SHP77 (cell line): ENCODE measurements at regions not wholly inside any gene's neighbourhood (a gene's known extent, or its start where the extent isn't known, plus 50 kb on each side); places are given as distances from the start of the nearest gene placed in this dataset.

Experiments
- DNase-seq, 2 experiments: peaks; one replicate each; lab custom pipeline; 2025; lab: John Stamatoyannopoulos, UW

- peak; percentile 2 to 20 for DNase-seq
Observed at GRCh38 chr4:123939621-123940020, 543.0 kb downstream of the SPRY1 start.

DNA sequence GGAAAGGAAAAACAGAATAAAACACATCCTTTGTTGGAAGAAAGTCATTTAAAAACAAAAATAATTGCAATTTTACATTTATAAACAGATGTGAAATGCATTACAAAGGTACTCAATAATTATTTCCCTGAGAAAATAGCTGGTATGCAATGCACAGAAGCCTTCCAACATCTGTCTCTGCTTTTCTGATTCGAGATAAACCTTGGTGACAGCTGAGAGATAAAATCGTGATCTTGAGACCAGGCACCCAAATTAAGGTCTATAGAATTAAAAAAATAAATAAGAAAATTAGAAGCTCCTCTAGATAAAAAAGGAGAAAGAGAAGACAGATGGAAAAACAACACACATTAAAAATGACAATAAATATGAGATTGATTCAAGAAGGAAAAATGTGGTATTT, 544.0 kb downstream of the SPRY1 start:
- no peak for DNase-seq

- no peak for DNase-seq
Observed at GRCh38 chr4:123941306-123941705, 544.7 kb downstream of the SPRY1 start.

- no peak for DNase-seq
Observed at GRCh38 chr4:123943976-123944375, 547.4 kb downstream of the SPRY1 start.

GRCh38 chr4:123945301-123945700, 548.7 kb downstream of the SPRY1 start:
- DNase-seq, result no peak

DNA sequence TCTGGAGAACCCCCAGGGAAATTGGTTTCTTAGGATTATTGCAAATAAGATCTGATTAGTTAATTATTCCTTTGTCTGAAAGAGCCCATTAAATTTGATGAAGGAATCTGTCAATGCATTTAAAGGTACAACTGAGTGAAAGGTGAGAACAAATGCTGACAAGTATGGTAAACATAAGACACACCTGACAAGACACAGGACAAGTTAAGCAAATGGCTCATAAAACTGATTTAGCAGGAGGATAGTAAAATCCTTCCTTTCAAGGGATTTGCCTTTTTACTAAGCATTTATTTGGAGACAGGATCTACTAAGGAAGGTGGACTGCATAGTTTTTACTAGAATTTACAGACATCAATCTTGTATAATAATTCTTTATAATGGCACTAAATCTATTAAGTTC, 553.9 kb downstream of the SPRY1 start:
- DNase-seq, result no peak

DNA sequence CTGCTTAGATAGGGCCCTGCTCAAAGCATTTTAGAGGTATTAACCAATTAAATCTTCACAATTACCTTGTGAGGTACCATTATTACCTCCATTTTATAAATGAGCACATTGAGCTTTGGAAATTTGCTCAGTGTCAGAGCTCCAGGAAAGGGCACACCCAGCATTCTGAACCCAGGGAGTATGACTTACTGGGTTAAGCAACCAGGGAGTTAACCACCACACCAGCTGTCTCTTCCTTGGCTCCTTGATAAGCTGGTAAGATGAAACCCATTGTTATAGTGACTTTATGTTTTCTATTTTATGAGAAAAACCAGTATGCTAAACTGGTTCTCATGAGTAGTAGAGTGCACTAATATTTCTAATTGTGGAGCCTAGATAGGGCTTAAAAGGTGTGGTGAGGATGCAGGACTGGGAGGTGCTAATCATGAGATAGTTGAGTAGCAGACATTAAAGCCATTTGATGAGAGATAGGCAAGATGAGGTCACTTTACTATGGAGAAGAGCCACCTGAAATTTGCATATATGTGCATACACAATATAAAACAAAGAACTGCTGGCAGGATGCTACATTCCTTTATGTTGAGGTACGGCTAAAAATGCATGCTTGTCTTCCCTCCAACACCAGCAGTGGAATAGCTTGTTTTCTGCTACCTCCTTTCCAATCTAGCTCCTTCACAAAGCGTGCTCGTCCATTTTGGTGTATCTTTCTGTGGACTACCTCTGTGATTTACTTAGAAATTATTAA, 556.1 kb downstream of the SPRY1 start:
- no peak for DNase-seq

DNA sequence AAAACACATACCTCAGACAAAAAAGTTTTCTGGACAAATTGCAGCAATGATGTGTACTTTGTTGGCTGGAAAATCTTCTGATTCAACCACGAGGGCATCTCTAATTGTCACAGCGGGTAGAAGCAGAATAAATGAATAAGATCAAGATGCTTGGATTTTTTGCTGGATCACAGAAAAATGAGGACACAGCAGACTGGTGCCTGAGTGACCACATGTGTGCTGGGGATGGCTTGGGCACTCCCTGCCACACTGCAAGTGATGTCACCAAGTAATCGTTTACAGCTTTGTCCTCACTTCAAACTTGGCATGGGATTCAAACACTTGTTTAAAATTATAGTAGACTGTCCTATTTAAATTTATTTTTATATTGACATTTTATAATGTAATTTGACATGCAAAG, 557.0 kb downstream of the SPRY1 start:
- DNase-seq, result no peak

DNA sequence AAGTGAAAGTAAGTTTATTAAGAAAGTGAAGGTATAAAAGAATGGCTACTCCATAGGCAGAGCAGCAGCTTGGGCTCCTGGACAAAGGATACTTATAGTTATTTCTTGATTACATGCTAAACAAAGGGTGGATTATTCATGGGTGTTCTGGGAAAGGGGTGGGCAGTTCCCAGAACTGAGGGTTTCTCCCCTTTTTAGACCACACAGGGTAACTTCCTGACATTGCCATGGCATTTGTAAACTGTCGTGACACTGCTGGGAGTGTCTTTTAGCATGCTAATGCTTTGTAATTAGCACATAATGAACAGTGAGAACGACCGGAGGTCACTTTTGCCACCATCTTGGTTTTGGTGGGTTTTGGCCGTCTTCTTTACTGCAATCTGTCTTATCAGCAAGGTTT, 557.6 kb downstream of the SPRY1 start:
- DNase-seq, result no peak

GRCh38 chr4:123955167-123955800, 558.7 kb downstream of the SPRY1 start:
- DNase-seq, result no peak

DNA sequence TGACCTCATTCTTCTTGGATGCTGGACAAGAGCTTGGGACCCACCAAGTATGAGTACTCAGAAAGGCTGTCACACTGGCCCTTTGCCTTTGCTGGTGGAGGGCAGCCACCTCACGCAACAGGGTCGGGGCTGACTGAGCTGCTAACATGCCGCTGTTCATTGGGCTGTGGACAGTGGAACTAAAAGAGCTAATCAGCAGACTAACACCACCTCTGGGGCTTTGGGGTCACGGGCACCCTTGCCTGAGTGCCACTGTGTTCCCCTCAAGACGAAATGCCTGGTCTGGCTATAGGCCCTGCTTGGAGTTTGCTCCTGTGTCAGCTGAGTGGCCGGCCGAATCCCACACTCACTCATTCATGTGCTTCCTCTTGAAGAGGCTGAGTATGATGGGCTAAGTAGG, 559.6 kb downstream of the SPRY1 start:
- DNase-seq, result no peak

DNA sequence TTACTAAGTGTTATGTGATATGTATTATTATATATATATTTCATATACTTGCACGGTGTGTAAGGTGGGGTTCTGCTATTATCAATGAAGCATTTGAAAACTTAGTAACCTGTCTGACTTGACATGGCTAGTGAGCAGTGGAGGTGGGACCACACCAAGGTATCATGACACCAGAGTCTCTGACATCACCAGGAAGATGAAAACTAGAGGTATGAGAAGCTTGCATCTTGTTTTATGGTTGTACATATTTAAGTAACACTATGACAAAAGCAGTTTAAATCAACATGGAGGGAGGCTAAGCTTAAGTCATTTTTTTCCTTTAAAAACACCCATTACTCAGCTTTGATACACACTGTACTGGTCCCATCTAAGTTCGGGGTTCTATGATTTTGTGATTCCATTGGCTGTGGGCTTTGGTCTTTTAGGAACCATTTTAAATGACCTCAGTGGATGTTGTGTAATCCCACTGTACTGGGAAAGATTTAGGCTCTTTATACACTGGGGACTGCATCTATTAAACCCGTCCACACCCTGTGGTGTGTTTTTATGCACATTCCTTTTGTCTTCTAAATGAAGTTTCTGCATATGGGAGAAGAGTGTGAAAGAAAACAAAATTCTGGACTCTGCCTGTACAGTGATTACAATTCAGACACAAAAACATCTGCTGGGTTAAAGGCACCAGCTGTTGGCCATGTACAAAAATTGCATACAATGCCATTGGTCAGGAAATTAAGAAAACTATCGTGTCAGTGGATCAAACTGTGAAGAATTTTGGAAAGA, 570.6 kb downstream of the SPRY1 start:
- DNase-seq, result no peak

- DNase-seq, result no peak
Observed at GRCh38 chr4:123972031-123972430, 575.4 kb downstream of the SPRY1 start.

DNA sequence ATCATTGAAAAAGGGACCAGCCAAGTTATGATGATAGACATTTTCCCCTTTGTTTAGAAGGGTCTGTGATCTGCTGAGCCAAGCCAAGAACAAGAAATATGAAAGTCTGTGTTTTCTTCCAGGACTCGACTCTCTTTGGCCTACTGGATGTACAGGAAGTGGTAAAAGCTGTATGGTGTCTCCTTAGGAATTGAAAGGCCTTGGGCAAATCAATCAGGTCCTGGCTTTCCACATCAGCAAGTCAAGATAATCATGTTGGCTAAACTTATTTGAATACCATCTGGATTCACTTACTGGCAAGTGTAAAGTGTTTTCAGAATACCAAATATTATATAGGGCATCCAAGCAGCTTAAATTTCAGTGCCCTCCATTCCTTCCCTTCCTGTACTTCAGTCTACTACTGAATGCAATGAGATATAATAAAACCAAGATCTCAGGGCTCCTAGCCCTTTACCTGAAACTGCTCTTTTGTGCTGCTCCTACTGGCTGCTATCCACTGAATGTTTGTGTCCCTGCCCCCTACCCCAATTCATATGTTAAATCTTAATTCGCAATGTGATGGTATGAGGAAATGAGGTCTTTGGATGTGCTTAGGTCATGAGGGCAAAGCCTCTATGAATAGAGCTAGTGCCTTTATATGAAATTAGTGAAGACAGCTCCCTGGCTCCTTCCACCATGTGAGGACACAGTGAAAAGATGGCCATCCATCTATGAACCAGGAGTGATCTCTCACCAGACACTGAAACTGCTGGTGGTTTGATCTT, 578.0 kb downstream of the SPRY1 start:
- DNase-seq, result no peak

DNA sequence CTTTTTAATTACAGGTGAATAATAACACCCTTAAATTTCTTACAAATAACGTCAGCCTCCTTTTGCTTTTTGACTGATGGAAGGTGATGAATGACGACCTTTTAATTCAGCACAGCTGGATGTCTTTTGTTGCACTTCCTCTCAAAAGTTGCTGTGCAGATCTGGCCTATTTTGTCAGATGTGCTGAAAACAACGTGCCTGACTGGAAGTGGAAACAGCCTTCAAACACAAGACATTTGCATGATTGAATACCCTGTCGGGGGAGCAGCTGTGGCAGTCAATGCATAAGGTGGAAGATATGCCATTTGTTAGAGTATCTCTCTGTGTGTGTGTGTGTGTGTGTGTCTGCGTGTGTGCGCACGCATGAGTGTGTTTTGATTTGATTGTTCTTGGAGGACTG, 579.7 kb downstream of the SPRY1 start:
- peak; percentile 15 to 41 for DNase-seq

DNA sequence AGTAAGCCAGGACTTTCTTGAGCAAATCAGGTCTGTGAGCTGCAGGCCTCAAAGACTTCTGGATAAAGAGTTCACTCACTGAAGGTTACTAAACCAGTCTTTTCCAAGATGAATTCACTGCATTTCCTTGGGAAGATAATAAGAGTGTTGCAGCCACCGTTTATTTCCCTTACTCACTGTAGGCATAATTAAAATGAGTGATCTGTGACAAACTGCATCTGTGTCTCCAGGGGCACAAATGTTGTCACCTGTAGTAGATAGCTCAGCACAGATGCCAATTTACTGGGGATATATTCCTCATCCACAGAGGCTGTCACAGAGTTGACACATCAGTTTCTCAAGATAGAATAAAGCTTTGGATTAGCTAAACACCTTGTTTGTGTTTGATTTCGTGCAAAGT, 580.2 kb downstream of the SPRY1 start:
- no peak for DNase-seq

- no peak for DNase-seq
Observed at GRCh38 chr4:123977641-123978081, 581.1 kb downstream of the SPRY1 start.

- no peak for DNase-seq
Observed at GRCh38 chr4:123978637-123979036, 582.0 kb downstream of the SPRY1 start.

GRCh38 chr4:123980736-123981300, 584.2 kb downstream of the SPRY1 start:
- no peak for DNase-seq

DNA sequence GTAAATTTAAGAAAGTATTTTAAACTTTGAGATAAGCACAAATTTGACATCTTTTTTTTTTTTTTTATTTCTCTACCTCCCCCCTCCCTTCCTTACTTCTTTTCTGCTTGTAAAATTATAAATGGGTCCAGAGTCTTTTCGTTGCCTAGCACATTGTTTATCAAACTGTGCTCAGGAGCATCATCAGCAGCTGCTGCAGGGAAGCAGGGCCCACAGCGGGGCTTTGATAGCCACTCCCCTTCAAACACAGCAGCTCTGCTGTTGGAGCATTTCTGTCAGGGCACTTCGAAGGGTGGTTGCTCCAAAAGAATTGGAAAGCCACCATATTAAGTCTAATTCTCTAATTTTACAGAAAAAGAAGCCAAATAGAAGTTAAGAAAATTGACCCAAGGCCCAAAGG, 588.3 kb downstream of the SPRY1 start:
- peak; percentile 10 to 53 for DNase-seq

DNA sequence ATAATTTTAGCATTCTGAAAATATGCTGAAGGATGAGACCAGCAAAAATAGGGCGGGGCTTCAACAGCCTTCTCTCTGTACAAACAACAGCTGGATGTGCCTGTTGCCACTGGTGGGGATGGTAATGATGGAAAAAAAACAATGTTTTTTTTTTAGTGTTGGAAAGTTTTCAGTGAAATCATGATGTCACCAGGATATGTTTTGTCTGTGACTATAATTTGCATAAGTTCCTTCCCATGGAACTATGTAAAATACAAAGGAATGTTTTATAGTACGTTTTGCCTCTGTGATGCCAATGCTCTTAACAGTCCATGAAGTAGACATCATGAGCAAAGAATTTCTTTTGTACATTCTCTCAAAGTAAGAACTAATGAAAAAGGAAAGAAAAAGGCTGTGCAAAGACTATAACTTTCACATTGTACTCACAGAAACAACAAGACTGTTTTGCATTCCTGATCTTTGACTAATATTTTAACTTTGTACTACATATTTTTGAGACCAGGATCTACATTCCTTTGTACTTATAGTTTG, 589.7 kb downstream of the SPRY1 start:
- no peak for DNase-seq

GRCh38 chr4:123987408-123987807, 590.8 kb downstream of the SPRY1 start:
- no peak for DNase-seq
